Suprapubic skin (tissue), 4 donors: ENCODE measurements at regions not wholly inside any gene's neighbourhood (a gene's known extent, or its start where the extent isn't known, plus 50 kb on each side); places are given as distances from the start of the nearest gene placed in this dataset.
A peak's percentile ranks its signal among the peaks of the same experiment; 100 is the strongest.

ENCODE experiments used
- DNase-seq, 2 donors: peaks; one replicate each; pipeline ENCODE4 v3.0.0-alpha.2; 2019; ENCODE audit warnings: low spot score in 2 of 2
- H3K27ac ChIP-seq: fragments of 200-600 bp; sonication (generic); one replicate; pipeline ENCODE4 v1.5.1; 2019
- H3K27me3 ChIP-seq: fragments of 200-600 bp; sonication (generic); one replicate; pipeline ENCODE4 v1.5.1; 2019
- H3K36me3 ChIP-seq: fragments of 200-600 bp; sonication (generic); one replicate; pipeline ENCODE4 v1.5.1; 2019
- H3K4me1 ChIP-seq: fragments of 200-600 bp; sonication (generic); one replicate; pipeline ENCODE4 v1.5.1; 2019
- H3K4me3 ChIP-seq: fragments of 200-600 bp; sonication (generic); one replicate; pipeline ENCODE4 v1.5.1; 2019; ENCODE audit warnings: mild to moderate bottlenecking
- H3K9me3 ChIP-seq: fragments of 200-600 bp; sonication (generic); one replicate; pipeline ENCODE4 v1.5.1; 2019
- CTCF ChIP-seq, 2 donors: fragments of 200-600 bp in 1 of 2; fragments of 450-650 bp in 1 of 2; sonication (generic) in 1 of 2; IDR thresholded peaks; one replicate each; pipeline ENCODE4 v1.5.1; 2016 to 2019; ENCODE audit warnings: antibody characterized with exemption in 2 of 2, mild to moderate bottlenecking in 1 of 2, moderate library complexity in 1 of 2
- EP300 ChIP-seq: sonication (generic); formaldehyde crosslinking; IDR thresholded peaks from one replicate; pipeline ENCODE4 v1.6.1; 2017; ENCODE audit warnings: antibody characterized with exemption
- POLR2A ChIP-seq, 2 donors: fragments of 450-650 bp; IDR thresholded peaks; one replicate each; pipeline ENCODE4 v1.6.1; 2017; ENCODE audit warnings: antibody characterized with exemption in 2 of 2, mild to moderate bottlenecking in 2 of 2, moderate library complexity in 2 of 2
- POLR2AphosphoS5 ChIP-seq, 3 donors: sonication (generic); formaldehyde crosslinking; IDR thresholded peaks; one replicate each; pipeline ENCODE4 v1.6.1; 2017; ENCODE audit warnings: antibody characterized with exemption in 3 of 3
- WGBS: methylation state at CpG from one replicate; pipeline ENCODE4 v1.1.5; 2018; 5-methylcytosine and 5-hydroxymethylcytosine counted together

GRCh38 chr5:96149546-96149945 lies 187.9 kb upstream of the ELL2 start:
- TF ChIP-seq POLR2AphosphoS5 (IDR thresholded peaks at IDR 0.05) (no peak), CTCF (IDR thresholded peaks at IDR 0.05) (no peak), POLR2A (IDR thresholded peaks at IDR 0.05) (no peak), EP300 (no peak)
- Histone ChIP-seq H3K4me1 (peaks cover 38% of the 10 kb centered on the region), H3K27me3 (no peaks in the 10 kb centered on the region), H3K4me3 (no peak overlapping the region), H3K9me3 (no peaks in the 10 kb centered on the region), H3K36me3 (no peaks in the 10 kb centered on the region), H3K27ac (peak overlapping the region; percentile 0)
- WGBS = 61% methylated on average over 1 of the region's 1 CpG
- no peak for DNase-seq

GRCh38 chr5:96149021-96149420 lies 187.4 kb upstream of the ELL2 start:
- H3K27me3 ChIP-seq = no peaks in the 10 kb centered on the region
- H3K9me3 ChIP-seq = no peaks in the 10 kb centered on the region
- TF ChIP-seq EP300 = no peak
- TF ChIP-seq POLR2AphosphoS5 (IDR thresholded peaks at IDR 0.05) = no peak
- no peak for TF ChIP-seq POLR2A (IDR thresholded peaks at IDR 0.05)
- no peak for TF ChIP-seq CTCF (IDR thresholded peaks at IDR 0.05)
- no peaks in the 10 kb centered on the region for H3K36me3 ChIP-seq
- no peak overlapping the region for H3K4me3 ChIP-seq
- H3K4me1 ChIP-seq = peaks cover 41% of the 10 kb centered on the region
- WGBS = 62% methylated on average over 2 of the region's 2 CpGs
- DNase-seq = no peak
- peak overlapping the region; percentile 20 for H3K27ac ChIP-seq

GRCh38 chr5:96148376-96148775 lies 186.7 kb upstream of the ELL2 start:
- H3K27ac ChIP-seq = no peak overlapping the region
- WGBS = 80% methylated on average over 4 of the region's 4 CpGs
- H3K4me1 ChIP-seq = peaks cover 47% of the 10 kb centered on the region
- H3K36me3 ChIP-seq = no peaks in the 10 kb centered on the region
- no peaks in the 10 kb centered on the region for H3K9me3 ChIP-seq
- TF ChIP-seq EP300 (no peak), CTCF (IDR thresholded peaks at IDR 0.05) (no peak), POLR2AphosphoS5 (IDR thresholded peaks at IDR 0.05) (no peak), POLR2A (IDR thresholded peaks at IDR 0.05) (no peak)
- H3K4me3 ChIP-seq = no peak overlapping the region
- no peak for DNase-seq
- no peaks in the 10 kb centered on the region for H3K27me3 ChIP-seq

- H3K4me1 ChIP-seq = peaks cover 52% of the 10 kb centered on the region
- 94% methylated on average over 2 of the region's 2 CpGs for WGBS
- H3K4me3 ChIP-seq = no peak overlapping the region
- no peaks in the 10 kb centered on the region for H3K9me3 ChIP-seq
- no peaks in the 10 kb centered on the region for H3K27me3 ChIP-seq
- H3K36me3 ChIP-seq = no peaks in the 10 kb centered on the region
- no peak for DNase-seq
- no peak for TF ChIP-seq POLR2AphosphoS5 (IDR thresholded peaks at IDR 0.05)
- TF ChIP-seq POLR2A (IDR thresholded peaks at IDR 0.05) = no peak
- TF ChIP-seq EP300 = no peak
- TF ChIP-seq CTCF (IDR thresholded peaks at IDR 0.05) = no peak
- H3K27ac ChIP-seq = no peak overlapping the region
Observed at GRCh38 chr5:96147866-96148265, 186.2 kb upstream of the ELL2 start.

- Histone ChIP-seq H3K27me3 (no peaks in the 10 kb centered on the region), H3K9me3 (no peaks in the 10 kb centered on the region), H3K36me3 (no peaks in the 10 kb centered on the region), H3K4me1 (peaks cover 57% of the 10 kb centered on the region), H3K27ac (no peak overlapping the region), H3K4me3 (no peak overlapping the region)
- no peak for DNase-seq
- WGBS = 71% methylated on average over 2 of the region's 2 CpGs
- TF ChIP-seq EP300 (no peak), POLR2AphosphoS5 (IDR thresholded peaks at IDR 0.05) (no peak), POLR2A (IDR thresholded peaks at IDR 0.05) (no peak), CTCF (IDR thresholded peaks at IDR 0.05) (no peak)
Observed at GRCh38 chr5:96146675-96147074, 185.0 kb upstream of the ELL2 start.
